ENCODE measurements at regions not wholly inside any gene's neighbourhood (a gene's known extent, or its start where the extent isn't known, plus 50 kb on each side); places are given as distances from the start of the nearest gene placed in this dataset.
A peak's percentile ranks its signal among the peaks of the same experiment; 100 is the strongest.

GRCh38 chr2:18889565-18890332 lies 300.4 kb upstream of the NT5C1B start:
- in situ Hi-C loops (cut with HindIII; ENCODE audit: low sequenced_read_pairs): no loop called here

GRCh38 chr2:18885457-18885856 lies 296.1 kb upstream of the NT5C1B start:
- in situ Hi-C loops (cut with HindIII; ENCODE audit: low sequenced_read_pairs): no loop called here
- DNase-seq (ENCODE audit: low spot score): no peak

More at GRCh38 chr2:18889565-18890332, 300.4 kb upstream of the NT5C1B start:
- peak; percentile 67 for DNase-seq (ENCODE audit: low spot score)

GRCh38 chr2:18883616-18884456 lies 294.5 kb upstream of the NT5C1B start:
- in situ Hi-C loops (cut with HindIII; ENCODE audit: low sequenced_read_pairs): no loop called here
- no peak for DNase-seq (ENCODE audit: low spot score)

- in situ Hi-C loops (cut with HindIII; ENCODE audit: low sequenced_read_pairs): no loop called here
Measured at GRCh38 chr2:18871430-18871829, 282.1 kb upstream of the NT5C1B start.

GRCh38 chr2:18870307-18870706 lies 280.9 kb upstream of the NT5C1B start:
- in situ Hi-C loops (cut with HindIII; ENCODE audit: low sequenced_read_pairs): no loop called here
- DNase-seq (ENCODE audit: low spot score): no peak

More at GRCh38 chr2:18871430-18871829, 282.1 kb upstream of the NT5C1B start:
- DNase-seq (ENCODE audit: low spot score): no peak

GRCh38 chr2:18861951-18862350 lies 272.6 kb upstream of the NT5C1B start:
- in situ Hi-C loops (cut with HindIII; ENCODE audit: low sequenced_read_pairs): no loop called here
- DNase-seq (ENCODE audit: low spot score): no peak

GRCh38 chr2:18860179-18860578 lies 270.8 kb upstream of the NT5C1B start:
- in situ Hi-C loops (cut with HindIII; ENCODE audit: low sequenced_read_pairs): no loop called here
- no peak for DNase-seq (ENCODE audit: low spot score)

- DNase-seq (ENCODE audit: low spot score): no peak
- in situ Hi-C loops (cut with HindIII; ENCODE audit: low sequenced_read_pairs): no loop called here
Measured at GRCh38 chr2:18856765-18857164, 267.4 kb upstream of the NT5C1B start.

- no peak for DNase-seq (ENCODE audit: low spot score)
Measured at GRCh38 chr2:18855027-18855426, 265.7 kb upstream of the NT5C1B start.

GRCh38 chr2:18849841-18850578 lies 260.6 kb upstream of the NT5C1B start:
- in situ Hi-C loops (cut with HindIII; ENCODE audit: low sequenced_read_pairs): no loop called here
- no peak for DNase-seq (ENCODE audit: low spot score)

More at GRCh38 chr2:18855027-18855426, 265.7 kb upstream of the NT5C1B start:
- in situ Hi-C loops (cut with HindIII; ENCODE audit: low sequenced_read_pairs): no loop called here

- in situ Hi-C loops (cut with HindIII; ENCODE audit: low sequenced_read_pairs): no loop called here
- DNase-seq (ENCODE audit: low spot score): no peak
Measured at GRCh38 chr2:18848646-18849045, 259.3 kb upstream of the NT5C1B start.

GRCh38 chr2:18845854-18846445 lies 256.6 kb upstream of the NT5C1B start:
- no peak for DNase-seq (ENCODE audit: low spot score)
- in situ Hi-C loops (cut with HindIII; ENCODE audit: low sequenced_read_pairs): no loop called here

- in situ Hi-C loops (cut with HindIII; ENCODE audit: low sequenced_read_pairs): no loop called here
- DNase-seq (ENCODE audit: low spot score): no peak
Measured at GRCh38 chr2:18842836-18843235, 253.5 kb upstream of the NT5C1B start.

- in situ Hi-C loops (cut with HindIII; ENCODE audit: low sequenced_read_pairs): no loop called here
Measured at GRCh38 chr2:18841248-18842150, 252.1 kb upstream of the NT5C1B start.

GRCh38 chr2:18837240-18837639 lies 247.9 kb upstream of the NT5C1B start:
- no peak for DNase-seq (ENCODE audit: low spot score)
- in situ Hi-C loops (cut with HindIII; ENCODE audit: low sequenced_read_pairs): no loop called here

More at GRCh38 chr2:18841248-18842150, 252.1 kb upstream of the NT5C1B start:
- no peak for DNase-seq (ENCODE audit: low spot score)

- DNase-seq (ENCODE audit: low spot score): no peak
- in situ Hi-C loops (cut with HindIII; ENCODE audit: low sequenced_read_pairs): no loop called here
Measured at GRCh38 chr2:18836436-18836835, 247.1 kb upstream of the NT5C1B start.

GRCh38 chr2:18835787-18836186 lies 246.4 kb upstream of the NT5C1B start:
- in situ Hi-C loops (cut with HindIII; ENCODE audit: low sequenced_read_pairs): no loop called here

GRCh38 chr2:18834341-18834740 lies 245.0 kb upstream of the NT5C1B start:
- peak; percentile 42 for DNase-seq (ENCODE audit: low spot score)
- in situ Hi-C loops (cut with HindIII; ENCODE audit: low sequenced_read_pairs): no loop called here

More at GRCh38 chr2:18835787-18836186, 246.4 kb upstream of the NT5C1B start:
- no peak for DNase-seq (ENCODE audit: low spot score)
